ENCODE measurements at regions not wholly inside any gene's neighbourhood (a gene's known extent, or its start where the extent isn't known, plus 50 kb on each side); places are given as distances from the start of the nearest gene placed in this dataset.

DNA sequence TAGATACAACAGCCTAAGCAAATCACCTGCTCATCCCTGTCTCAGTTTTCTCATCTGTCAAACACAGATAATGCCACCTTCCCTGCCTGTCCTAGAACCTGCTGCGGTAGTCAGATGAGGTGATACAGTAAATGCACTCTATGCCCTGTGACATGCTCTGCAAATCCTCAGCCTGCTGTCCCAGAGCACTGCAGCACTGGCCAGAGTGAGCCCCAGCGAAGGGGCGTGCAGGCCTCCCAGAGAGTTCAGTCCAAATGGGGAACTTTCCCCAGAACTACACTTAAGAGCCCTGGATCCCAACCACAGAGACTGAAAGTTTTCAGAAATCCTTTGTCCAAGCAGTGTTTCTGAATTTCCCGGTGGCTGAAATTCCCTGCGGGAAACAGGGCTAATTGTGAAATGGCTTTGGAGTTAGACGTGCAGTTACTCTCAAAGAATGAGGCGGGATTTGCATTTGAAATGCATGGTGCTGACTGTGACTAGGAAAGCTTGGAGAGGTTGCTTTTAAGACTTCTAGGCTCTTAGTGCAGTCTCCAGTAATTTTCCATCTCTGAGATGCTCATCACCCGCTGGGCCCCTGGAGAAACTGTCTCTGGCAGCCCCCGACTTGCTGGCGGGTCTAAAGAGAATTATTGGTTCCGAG lies 206.5 kb upstream of the AJAP1 start:
- intact Hi-C loops (cut with DNase I; ENCODE audit: low total_unique reads) = no loop called here
- DNase-seq (ENCODE audit: low spot score in 2 of 2) = no peak
- 55 to 57% methylated on average over 11 of the region's 11 CpGs for WGBS, 2 donors
- no peak for TF ChIP-seq POLR2A (IDR thresholded peaks at IDR 0.05)
- no peak for TF ChIP-seq CTCF (IDR thresholded peaks at IDR 0.05)
- no peak overlapping the region for H3K4me3 ChIP-seq (ENCODE audit: low read depth, poor library complexity, severe bottlenecking)

DNA sequence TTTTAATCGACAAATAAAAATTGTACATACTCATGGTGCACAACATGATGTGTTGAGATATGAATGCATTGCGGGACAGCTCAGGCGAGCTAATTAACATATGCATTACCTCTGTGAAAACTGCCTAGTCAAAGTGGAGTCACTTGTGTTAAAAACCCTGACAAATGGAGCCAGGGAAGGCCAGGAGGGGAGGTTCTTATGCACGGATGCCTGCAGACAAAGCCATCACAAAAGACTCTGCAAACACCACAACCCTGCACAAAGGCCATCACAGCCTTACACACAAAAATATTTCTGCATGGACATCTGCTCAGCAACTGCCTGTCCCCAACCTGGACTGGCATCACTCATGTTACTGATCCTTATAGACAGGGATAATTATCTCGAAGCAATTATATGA lies 204.4 kb upstream of the AJAP1 start:
- 86 to 87% methylated on average over 5 of the region's 5 CpGs for WGBS, 2 donors
- no peak for DNase-seq (ENCODE audit: low spot score in 2 of 2)
- H3K4me3 ChIP-seq (ENCODE audit: low read depth, poor library complexity, severe bottlenecking) = no peak overlapping the region
- TF ChIP-seq CTCF (IDR thresholded peaks at IDR 0.05) (no peak), POLR2A (IDR thresholded peaks at IDR 0.05) (no peak)
- intact Hi-C loops (cut with DNase I; ENCODE audit: low total_unique reads) = no loop called here

DNA sequence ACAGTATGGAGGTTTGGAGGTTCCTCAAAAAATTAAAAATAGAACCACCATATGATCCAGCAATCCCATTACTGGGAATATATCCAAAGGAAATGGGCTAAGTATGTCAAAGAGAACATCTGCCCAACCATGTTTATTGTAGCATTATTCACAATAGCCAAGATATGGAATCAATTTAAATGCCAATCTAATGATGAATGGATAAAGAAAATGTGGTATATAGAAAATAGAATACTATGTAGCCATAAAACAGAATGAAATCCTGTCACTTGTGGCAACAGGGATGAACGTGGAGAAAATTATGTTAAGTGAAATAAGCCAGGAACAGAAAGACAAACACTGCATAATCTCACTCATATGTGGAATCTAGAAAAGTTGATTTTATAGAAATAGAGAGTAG lies 201.7 kb upstream of the AJAP1 start:
- WGBS, 2 donors = 46 to 54% methylated on average over 1 of the region's 1 CpG
- TF ChIP-seq POLR2A (IDR thresholded peaks at IDR 0.05) (no peak), CTCF (IDR thresholded peaks at IDR 0.05) (no peak)
- DNase-seq (ENCODE audit: low spot score in 2 of 2) = no peak
- intact Hi-C loops (cut with DNase I; ENCODE audit: low total_unique reads) = no loop called here
- H3K4me3 ChIP-seq (ENCODE audit: low read depth, poor library complexity, severe bottlenecking) = no peak overlapping the region

GRCh38 chr1:4460052-4460451 lies 194.4 kb upstream of the AJAP1 start:
- TF ChIP-seq POLR2A (IDR thresholded peaks at IDR 0.05) (no peak), CTCF (IDR thresholded peaks at IDR 0.05) (no peak)
- no peak for DNase-seq (ENCODE audit: low spot score in 2 of 2)
- intact Hi-C loops (cut with DNase I; ENCODE audit: low total_unique reads) = no loop called here
- H3K4me3 ChIP-seq (ENCODE audit: low read depth, poor library complexity, severe bottlenecking) = no peak overlapping the region
- 82 to 93% methylated on average over 5 of the region's 5 CpGs for WGBS, 2 donors

GRCh38 chr1:4460651-4461050 lies 193.8 kb upstream of the AJAP1 start:
- intact Hi-C loops (cut with DNase I; ENCODE audit: low total_unique reads) = no loop called here
- WGBS, 2 donors = 70 to 76% methylated on average over 14 of the region's 14 CpGs
- DNase-seq (ENCODE audit: low spot score in 2 of 2) = no peak
- no peak overlapping the region for H3K4me3 ChIP-seq (ENCODE audit: low read depth, poor library complexity, severe bottlenecking)
- TF ChIP-seq POLR2A (IDR thresholded peaks at IDR 0.05) (no peak), CTCF (IDR thresholded peaks at IDR 0.05) (no peak)

GRCh38 chr1:4461726-4462290 lies 192.6 kb upstream of the AJAP1 start:
- TF ChIP-seq CTCF (IDR thresholded peaks at IDR 0.05) (no peak), POLR2A (IDR thresholded peaks at IDR 0.05) (no peak)
- 81 to 82% methylated on average over 14 of the region's 14 CpGs for WGBS, 2 donors
- intact Hi-C loops (cut with DNase I; ENCODE audit: low total_unique reads) = no loop called here
- H3K4me3 ChIP-seq (ENCODE audit: low read depth, poor library complexity, severe bottlenecking) = peak overlapping the region; percentile 1
- peak in 1 of 2 donors; percentile 79 for DNase-seq (ENCODE audit: low spot score in 2 of 2)
